MM.1S (cell line): ENCODE measurements at regions not wholly inside any gene's neighbourhood (a gene's known extent, or its start where the extent isn't known, plus 50 kb on each side); places are given as distances from the start of the nearest gene placed in this dataset.

Experiments
- DNase-seq: peaks from one replicate; pipeline ENCODE4 v3.0.0-alpha.2; 2015
- H2AFZ ChIP-seq: fragments of 300-600 bp; sonication (generic); 2 replicates; pipeline ENCODE4 v1.6.0; 2016; ENCODE audit warnings: antibody characterized with exemption, low read length
- H3F3A ChIP-seq: fragments of 300-600 bp; sonication (generic); 2 replicates; pipeline ENCODE4 v1.6.1; 2016; ENCODE audit warnings: mild to moderate bottlenecking, antibody characterized with exemption, low read length, moderate library complexity, mixed read lengths; ENCODE audit not compliant: insufficient read depth
- H3K27ac ChIP-seq: fragments of 300-600 bp; sonication (generic); 2 replicates; pipeline ENCODE4 v1.5.1; 2016; ENCODE audit warnings: mild to moderate bottlenecking, low read length
- H3K27me3 ChIP-seq: fragments of 300-600 bp; sonication (generic); replicated peaks from 2 replicates; pipeline ENCODE4 v1.6.0; 2016; ENCODE audit warnings: low read length; ENCODE audit not compliant: insufficient read depth
- H3K36me3 ChIP-seq: fragments of 300-600 bp; sonication (generic); replicated peaks from 2 replicates; pipeline ENCODE4 v1.6.1; 2016; ENCODE audit warnings: mild to moderate bottlenecking, low read length, mixed read lengths; ENCODE audit not compliant: insufficient read depth
- H3K4me1 ChIP-seq: fragments of 300-600 bp; sonication (generic); 2 replicates; pipeline ENCODE4 v1.6.1; 2016; ENCODE audit warnings: low read length, mixed read lengths
- H3K4me2 ChIP-seq: fragments of 300-600 bp; sonication (generic); 2 replicates; pipeline ENCODE4 v1.6.0; 2016; ENCODE audit warnings: low read depth, low read length
- H3K4me3 ChIP-seq: fragments of 300-600 bp; sonication (generic); 2 replicates; pipeline ENCODE4 v1.5.1; 2016; ENCODE audit warnings: low read length, mixed read lengths
- H3K79me2 ChIP-seq: fragments of 300-600 bp; sonication (generic); 2 replicates; pipeline ENCODE4 v1.6.1; 2016; ENCODE audit warnings: mixed run types, low read length, mixed read lengths
- H3K9ac ChIP-seq: fragments of 300-600 bp; sonication (generic); 2 replicates; pipeline ENCODE4 v1.6.1; 2016; ENCODE audit warnings: low read length, mixed read lengths
- H3K9me2 ChIP-seq: fragments of 300-600 bp; sonication (generic); replicated peaks from 2 replicates; pipeline ENCODE4 v1.6.1; 2016; ENCODE audit warnings: mild to moderate bottlenecking, low read length, mixed read lengths; ENCODE audit not compliant: insufficient read depth
- H3K9me3 ChIP-seq: fragments of 300-600 bp; sonication (generic); replicated peaks from 2 replicates; pipeline ENCODE4 v1.6.1; 2016; ENCODE audit warnings: mild to moderate bottlenecking, low read length, mixed read lengths; ENCODE audit not compliant: insufficient read depth
- H4K20me1 ChIP-seq: fragments of 300-600 bp; sonication (generic); 2 replicates; pipeline ENCODE4 v1.6.1; 2016; ENCODE audit warnings: mild to moderate bottlenecking, low read length, moderate library complexity, mixed read lengths; ENCODE audit not compliant: insufficient read depth
- EZH2 ChIP-seq: fragments of 300-600 bp; sonication (generic); optimal IDR thresholded peaks from 2 replicates; pipeline ENCODE3; 2017; ENCODE audit warnings: low read depth, mild to moderate bottlenecking, antibody characterized with exemption, low read length, mixed read lengths
- EZH2phosphoT487 ChIP-seq: fragments of 300-600 bp; sonication (generic); IDR thresholded peaks from 2 replicates; pipeline ENCODE4 v1.6.1; 2018; ENCODE audit warnings: antibody characterized with exemption, low read length
- TF ChIP-seq, protein P1 (sequence below): fragments of 300-600 bp; sonication (generic); IDR thresholded peaks from 2 replicates; pipeline ENCODE4 v1.5.1; 2016; ENCODE audit warnings: antibody characterized with exemption, low read length, mixed read lengths

DNA sequence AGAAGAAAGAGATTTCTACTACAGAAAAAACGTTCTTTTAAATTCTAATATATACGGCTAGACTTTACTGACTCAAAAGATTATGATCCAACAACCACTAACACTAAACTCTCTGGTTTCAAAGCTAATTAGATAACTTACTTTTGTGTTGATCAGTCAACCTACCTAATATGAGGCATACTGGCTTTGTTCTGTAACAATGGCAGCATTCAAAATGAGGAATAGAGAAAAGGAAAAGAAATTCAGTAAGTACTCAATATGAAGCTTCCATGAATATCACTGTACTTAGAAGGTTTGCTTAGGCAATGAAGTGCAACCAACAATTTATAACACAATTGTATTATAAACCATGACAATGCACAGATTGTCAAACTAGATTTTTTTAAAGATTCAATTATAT is 430.5 kb upstream of the PMFBP1 start:
- H3K36me3 ChIP-seq, result no peaks in the 10 kb centered on the region
- no peak overlapping the region for H3K4me3 ChIP-seq
- H2AFZ ChIP-seq, result no peak overlapping the region
- H3K9me3 ChIP-seq, result no peaks in the 10 kb centered on the region
- no peak for DNase-seq
- H3K27me3 ChIP-seq, result no peaks in the 10 kb centered on the region
- no peaks in the 10 kb centered on the region for H3K79me2 ChIP-seq
- TF ChIP-seq, protein P1, sequence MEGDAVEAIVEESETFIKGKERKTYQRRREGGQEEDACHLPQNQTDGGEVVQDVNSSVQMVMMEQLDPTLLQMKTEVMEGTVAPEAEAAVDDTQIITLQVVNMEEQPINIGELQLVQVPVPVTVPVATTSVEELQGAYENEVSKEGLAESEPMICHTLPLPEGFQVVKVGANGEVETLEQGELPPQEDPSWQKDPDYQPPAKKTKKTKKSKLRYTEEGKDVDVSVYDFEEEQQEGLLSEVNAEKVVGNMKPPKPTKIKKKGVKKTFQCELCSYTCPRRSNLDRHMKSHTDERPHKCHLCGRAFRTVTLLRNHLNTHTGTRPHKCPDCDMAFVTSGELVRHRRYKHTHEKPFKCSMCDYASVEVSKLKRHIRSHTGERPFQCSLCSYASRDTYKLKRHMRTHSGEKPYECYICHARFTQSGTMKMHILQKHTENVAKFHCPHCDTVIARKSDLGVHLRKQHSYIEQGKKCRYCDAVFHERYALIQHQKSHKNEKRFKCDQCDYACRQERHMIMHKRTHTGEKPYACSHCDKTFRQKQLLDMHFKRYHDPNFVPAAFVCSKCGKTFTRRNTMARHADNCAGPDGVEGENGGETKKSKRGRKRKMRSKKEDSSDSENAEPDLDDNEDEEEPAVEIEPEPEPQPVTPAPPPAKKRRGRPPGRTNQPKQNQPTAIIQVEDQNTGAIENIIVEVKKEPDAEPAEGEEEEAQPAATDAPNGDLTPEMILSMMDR, result no peak
- TF ChIP-seq EZH2phosphoT487 (no peak), EZH2 (no peak)
- no peak overlapping the region for H3K9ac ChIP-seq
- H3K27ac ChIP-seq, result no peak overlapping the region
- no peaks in the 10 kb centered on the region for H4K20me1 ChIP-seq
- no peaks in the 10 kb centered on the region for H3K9me2 ChIP-seq
- no peaks in the 10 kb centered on the region for H3F3A ChIP-seq
- no peak overlapping the region for H3K4me2 ChIP-seq
- H3K4me1 ChIP-seq, result no peaks in the 10 kb centered on the region

DNA sequence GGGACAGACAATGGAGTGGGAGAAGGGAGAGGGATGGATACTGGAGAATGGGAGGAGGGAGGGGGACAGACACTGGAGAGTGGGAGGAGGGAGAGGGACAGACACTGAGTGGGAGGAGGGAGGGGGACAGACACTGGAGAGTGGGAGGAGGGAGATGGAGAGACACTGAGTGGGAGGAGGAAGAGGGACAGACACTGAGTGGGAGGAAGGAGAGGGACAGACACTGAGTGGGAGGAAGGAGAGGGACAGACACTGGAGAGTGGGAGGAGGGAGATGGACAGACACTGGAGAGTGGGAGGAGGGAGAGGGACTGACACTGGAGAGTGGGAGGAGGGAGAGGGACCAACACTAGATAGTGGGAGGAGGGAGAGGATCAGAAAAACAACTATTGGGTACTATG is 426.7 kb upstream of the PMFBP1 start:
- H2AFZ ChIP-seq, result no peak overlapping the region
- H3K9ac ChIP-seq, result no peak overlapping the region
- no peak overlapping the region for H3K27ac ChIP-seq
- H3K9me3 ChIP-seq, result no peaks in the 10 kb centered on the region
- TF ChIP-seq, protein P1, result no peak
- TF ChIP-seq EZH2 (no peak), EZH2phosphoT487 (no peak)
- no peak for DNase-seq
- no peaks in the 10 kb centered on the region for H3K4me1 ChIP-seq
- H3K36me3 ChIP-seq, result no peaks in the 10 kb centered on the region
- H3K9me2 ChIP-seq, result no peaks in the 10 kb centered on the region
- H3F3A ChIP-seq, result no peaks in the 10 kb centered on the region
- no peaks in the 10 kb centered on the region for H3K27me3 ChIP-seq
- no peaks in the 10 kb centered on the region for H3K79me2 ChIP-seq
- H4K20me1 ChIP-seq, result no peaks in the 10 kb centered on the region
- H3K4me3 ChIP-seq, result no peak overlapping the region
- H3K4me2 ChIP-seq, result no peak overlapping the region

DNA sequence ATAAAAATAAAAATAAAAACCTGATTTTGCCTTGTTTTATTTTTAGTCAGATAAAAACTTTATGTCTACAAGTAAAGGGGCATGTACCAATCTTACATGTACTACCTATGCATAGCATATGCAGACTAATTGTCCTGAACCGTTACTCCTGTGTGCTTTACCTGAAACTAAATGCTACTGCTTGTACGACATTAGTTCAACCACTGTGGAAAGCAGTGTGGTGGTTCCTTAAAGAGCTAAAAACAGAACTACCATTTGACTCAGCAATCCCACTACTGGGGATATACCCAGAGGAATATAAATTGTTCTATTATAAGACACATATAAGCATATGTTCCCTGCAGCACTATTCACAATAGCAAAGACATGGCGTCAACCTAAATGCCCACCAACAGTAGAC is 426.0 kb upstream of the PMFBP1 start:
- Histone ChIP-seq H3K79me2 (no peaks in the 10 kb centered on the region), H4K20me1 (no peaks in the 10 kb centered on the region), H3F3A (no peaks in the 10 kb centered on the region), H3K9me3 (no peaks in the 10 kb centered on the region), H2AFZ (no peak overlapping the region), H3K9me2 (no peaks in the 10 kb centered on the region), H3K9ac (no peak overlapping the region), H3K4me1 (no peaks in the 10 kb centered on the region), H3K36me3 (no peaks in the 10 kb centered on the region), H3K27me3 (no peaks in the 10 kb centered on the region), H3K27ac (no peak overlapping the region), H3K4me3 (no peak overlapping the region), H3K4me2 (no peak overlapping the region)
- no peak for TF ChIP-seq EZH2phosphoT487
- TF ChIP-seq EZH2, result no peak
- TF ChIP-seq, protein P1, result no peak
- DNase-seq, result no peak
